Endodermal cell (in vitro differentiated cells): ENCODE measurements at regions not wholly inside any gene's neighbourhood (a gene's known extent, or its start where the extent isn't known, plus 50 kb on each side); places are given as distances from the start of the nearest gene placed in this dataset.

Experiments used
- DNase-seq: peaks from one replicate; pipeline ENCODE4 v3.0.0-alpha.2; 2017
- H3K27ac ChIP-seq: 2 replicates; pipeline ENCODE4 v1.5.1; 2013; ENCODE audit warnings: mild to moderate bottlenecking, low read depth, low read length, moderate library complexity
- H3K27me3 ChIP-seq: 2 replicates; pipeline ENCODE4 v1.6.1; 2013; ENCODE audit warnings: mild to moderate bottlenecking, low read length, moderate library complexity; ENCODE audit not compliant: insufficient read depth, control insufficient read depth, poor library complexity, severe bottlenecking
- H3K36me3 ChIP-seq: 2 replicates; pipeline ENCODE4 v1.7.0; 2013; ENCODE audit warnings: mild to moderate bottlenecking, low read length, moderate library complexity; ENCODE audit not compliant: control insufficient read depth, insufficient read depth
- H3K4me1 ChIP-seq: one replicate; pipeline ENCODE4 v1.7.0; 2013; ENCODE audit warnings: low read length; ENCODE audit not compliant: control insufficient read depth, insufficient read depth
- H3K4me3 ChIP-seq: 2 replicates; pipeline ENCODE4 v1.5.1; 2013; ENCODE audit warnings: mild to moderate bottlenecking, low read length, moderate library complexity
- H3K9ac ChIP-seq: 2 replicates; pipeline ENCODE4 v1.6.1; 2013; ENCODE audit warnings: mild to moderate bottlenecking, low read length, moderate library complexity; ENCODE audit not compliant: poor library complexity, severe bottlenecking; ENCODE audit errors: extremely low read depth
- H3K9me3 ChIP-seq: 2 replicates; pipeline ENCODE4 v1.6.1; 2013; ENCODE audit warnings: mild to moderate bottlenecking, low read length, moderate library complexity; ENCODE audit not compliant: control insufficient read depth
- H3K27ac Mint-ChIP-seq: 2 replicates; pipeline ENCODE4 v1.8.0; 2020; ENCODE audit warnings: mixed read lengths
- H3K27me3 Mint-ChIP-seq: 2 replicates; pipeline ENCODE4 v1.8.0; 2021; ENCODE audit warnings: mild to moderate bottlenecking, mixed read lengths; ENCODE audit not compliant: insufficient read depth
- H3K36me3 Mint-ChIP-seq: 2 replicates; pipeline ENCODE4 v1.8.0; 2020; ENCODE audit warnings: low read depth, mixed read lengths
- H3K4me1 Mint-ChIP-seq: 2 replicates; pipeline ENCODE4 v1.8.0; 2020; ENCODE audit warnings: mixed read lengths
- H3K4me3 Mint-ChIP-seq: 2 replicates; pipeline ENCODE4 v1.8.0; 2020; ENCODE audit warnings: mild to moderate bottlenecking, moderate library complexity, mixed read lengths
- H3K9me3 Mint-ChIP-seq: 2 replicates; pipeline ENCODE4 v1.8.0; 2020; ENCODE audit warnings: mild to moderate bottlenecking, mixed read lengths
- WGBS, 2 experiments: methylation state at CpG; one replicate each; pipeline versions ENCODE4 v1.1.5 to v1.1.7; 2013; ENCODE audit warnings: missing lambda C conversion rate in 2 of 2, mixed read lengths in 1 of 2; ENCODE audit not compliant: insufficient coverage in 1 of 2, insufficient read length in 1 of 2; 5-methylcytosine and 5-hydroxymethylcytosine counted together
- TF ChIP-seq, protein P1 (sequence below): fragments of 200-600 bp; sonication (generic); conservative IDR thresholded peaks from 2 replicates; pipeline ENCODE4 v1.5.0; 2021; ENCODE audit warnings: antibody characterized with exemption, mild to moderate bottlenecking

GRCh38 chr14:94880106-94880505, 110.2 kb upstream of the GSC start:
- no peak overlapping the region for H3K27ac Mint-ChIP-seq
- Histone ChIP-seq H3K27me3 (no peaks in the 10 kb centered on the region), H3K9ac (no peak overlapping the region), H3K27ac (no peak overlapping the region), H3K9me3 (peaks cover 9% of the 10 kb centered on the region), H3K4me3 (no peak overlapping the region), H3K36me3 (no peaks in the 10 kb centered on the region), H3K4me1 (peaks cover 9% of the 10 kb centered on the region)
- peaks cover 48% of the 10 kb centered on the region for H3K27me3 Mint-ChIP-seq
- DNase-seq: no peak
- no peaks in the 10 kb centered on the region for H3K36me3 Mint-ChIP-seq
- H3K4me1 Mint-ChIP-seq: peaks cover 13% of the 10 kb centered on the region
- TF ChIP-seq, protein P1, sequence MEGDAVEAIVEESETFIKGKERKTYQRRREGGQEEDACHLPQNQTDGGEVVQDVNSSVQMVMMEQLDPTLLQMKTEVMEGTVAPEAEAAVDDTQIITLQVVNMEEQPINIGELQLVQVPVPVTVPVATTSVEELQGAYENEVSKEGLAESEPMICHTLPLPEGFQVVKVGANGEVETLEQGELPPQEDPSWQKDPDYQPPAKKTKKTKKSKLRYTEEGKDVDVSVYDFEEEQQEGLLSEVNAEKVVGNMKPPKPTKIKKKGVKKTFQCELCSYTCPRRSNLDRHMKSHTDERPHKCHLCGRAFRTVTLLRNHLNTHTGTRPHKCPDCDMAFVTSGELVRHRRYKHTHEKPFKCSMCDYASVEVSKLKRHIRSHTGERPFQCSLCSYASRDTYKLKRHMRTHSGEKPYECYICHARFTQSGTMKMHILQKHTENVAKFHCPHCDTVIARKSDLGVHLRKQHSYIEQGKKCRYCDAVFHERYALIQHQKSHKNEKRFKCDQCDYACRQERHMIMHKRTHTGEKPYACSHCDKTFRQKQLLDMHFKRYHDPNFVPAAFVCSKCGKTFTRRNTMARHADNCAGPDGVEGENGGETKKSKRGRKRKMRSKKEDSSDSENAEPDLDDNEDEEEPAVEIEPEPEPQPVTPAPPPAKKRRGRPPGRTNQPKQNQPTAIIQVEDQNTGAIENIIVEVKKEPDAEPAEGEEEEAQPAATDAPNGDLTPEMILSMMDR: no peak
- H3K9me3 Mint-ChIP-seq: peaks cover 2% of the 10 kb centered on the region
- no peak overlapping the region for H3K4me3 Mint-ChIP-seq
- WGBS, 2 experiments: 93 to 100% methylated on average over 4 to 5 of the region's 5 CpGs

- H3K9ac ChIP-seq: no peak overlapping the region
- H3K4me1 ChIP-seq: peaks cover 4% of the 10 kb centered on the region
- H3K27me3 Mint-ChIP-seq: peaks cover 42% of the 10 kb centered on the region
- peaks cover 9% of the 10 kb centered on the region for H3K9me3 ChIP-seq
- no peak overlapping the region for H3K4me3 Mint-ChIP-seq
- no peak for DNase-seq
- H3K4me3 ChIP-seq: no peak overlapping the region
- WGBS, 2 experiments: 96% methylated on average over 5 of the region's 5 CpGs
- H3K27ac Mint-ChIP-seq: no peak overlapping the region
- no peaks in the 10 kb centered on the region for H3K27me3 ChIP-seq
- H3K27ac ChIP-seq: no peak overlapping the region
- H3K9me3 Mint-ChIP-seq: peaks cover 2% of the 10 kb centered on the region
- H3K4me1 Mint-ChIP-seq: peaks cover 7% of the 10 kb centered on the region
- H3K36me3 Mint-ChIP-seq: no peaks in the 10 kb centered on the region
- TF ChIP-seq, protein P1: no peak
- H3K36me3 ChIP-seq: no peaks in the 10 kb centered on the region
Observed at GRCh38 chr14:94879537-94879936, 109.6 kb upstream of the GSC start.

DNA sequence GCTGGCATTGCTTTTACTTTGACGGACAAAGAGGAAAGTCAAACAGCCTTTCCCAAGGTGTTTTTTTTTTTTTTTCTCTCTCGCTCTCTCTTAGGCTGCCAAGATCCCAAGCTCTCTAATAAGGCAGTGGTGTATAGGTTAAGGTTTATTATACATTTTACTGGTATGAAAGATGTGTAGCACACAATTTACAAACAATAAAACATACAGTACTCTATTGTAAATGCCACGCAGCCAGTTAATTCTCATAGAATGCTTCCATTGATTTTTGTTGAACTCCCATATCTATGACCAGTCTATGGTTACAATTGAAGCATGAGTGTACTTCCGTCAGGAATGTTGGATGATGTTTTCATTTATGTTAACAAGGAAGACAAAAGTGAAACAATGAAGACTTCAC, 106.4 kb upstream of the GSC start:
- H3K9me3 ChIP-seq: no peaks in the 10 kb centered on the region
- TF ChIP-seq, protein P1: no peak
- no peak overlapping the region for H3K9ac ChIP-seq
- no peak for DNase-seq
- WGBS, 2 experiments: 70 to 93% methylated on average over 2 to 3 of the region's 4 CpGs
- peaks cover 6% of the 10 kb centered on the region for H3K4me1 Mint-ChIP-seq
- H3K27me3 ChIP-seq: no peaks in the 10 kb centered on the region
- H3K4me3 Mint-ChIP-seq: no peak overlapping the region
- H3K27ac Mint-ChIP-seq: no peak overlapping the region
- H3K27ac ChIP-seq: no peak overlapping the region
- no peaks in the 10 kb centered on the region for H3K36me3 ChIP-seq
- no peaks in the 10 kb centered on the region for H3K4me1 ChIP-seq
- no peaks in the 10 kb centered on the region for H3K36me3 Mint-ChIP-seq
- H3K4me3 ChIP-seq: no peak overlapping the region
- H3K9me3 Mint-ChIP-seq: no peaks in the 10 kb centered on the region
- peaks cover 33% of the 10 kb centered on the region for H3K27me3 Mint-ChIP-seq
